Osteocyte (in vitro differentiated cells): ENCODE measurements at regions not wholly inside any gene's neighbourhood (a gene's known extent, or its start where the extent isn't known, plus 50 kb on each side); places are given as distances from the start of the nearest gene placed in this dataset.

Source experiments
- DNase-seq: peaks from one replicate; pipeline ENCODE4 v3.0.0; 2021; ENCODE audit warnings: mixed read lengths; ENCODE audit not compliant: unreplicated experiment; ENCODE audit errors: extremely low spot score
- H3K27ac Mint-ChIP-seq: one replicate; pipeline ENCODE4 v1.8.0; 2021; ENCODE audit warnings: mild to moderate bottlenecking, mixed read lengths; ENCODE audit not compliant: unreplicated experiment
- H3K27me3 Mint-ChIP-seq: one replicate; pipeline ENCODE4 v1.8.0; 2021; ENCODE audit warnings: mixed read lengths; ENCODE audit not compliant: unreplicated experiment
- H3K36me3 Mint-ChIP-seq: one replicate; pipeline ENCODE4 v1.8.0; 2021; ENCODE audit warnings: mixed read lengths; ENCODE audit not compliant: unreplicated experiment
- H3K4me1 Mint-ChIP-seq: one replicate; pipeline ENCODE4 v1.8.0; 2021; ENCODE audit warnings: mixed read lengths; ENCODE audit not compliant: unreplicated experiment
- H3K4me3 Mint-ChIP-seq: one replicate; pipeline ENCODE4 v1.8.0; 2021; ENCODE audit warnings: mild to moderate bottlenecking, moderate library complexity, mixed read lengths; ENCODE audit not compliant: unreplicated experiment
- H3K9me3 Mint-ChIP-seq: one replicate; pipeline ENCODE4 v1.8.0; 2021; ENCODE audit warnings: mixed read lengths; ENCODE audit not compliant: unreplicated experiment
- TF ChIP-seq, protein P1 (sequence below): fragments of 200-600 bp; sonication (generic); IDR thresholded peaks from 2 replicates; pipeline ENCODE4 v1.5.0; 2021; ENCODE audit warnings: antibody characterized with exemption, mild to moderate bottlenecking, moderate library complexity

DNA sequence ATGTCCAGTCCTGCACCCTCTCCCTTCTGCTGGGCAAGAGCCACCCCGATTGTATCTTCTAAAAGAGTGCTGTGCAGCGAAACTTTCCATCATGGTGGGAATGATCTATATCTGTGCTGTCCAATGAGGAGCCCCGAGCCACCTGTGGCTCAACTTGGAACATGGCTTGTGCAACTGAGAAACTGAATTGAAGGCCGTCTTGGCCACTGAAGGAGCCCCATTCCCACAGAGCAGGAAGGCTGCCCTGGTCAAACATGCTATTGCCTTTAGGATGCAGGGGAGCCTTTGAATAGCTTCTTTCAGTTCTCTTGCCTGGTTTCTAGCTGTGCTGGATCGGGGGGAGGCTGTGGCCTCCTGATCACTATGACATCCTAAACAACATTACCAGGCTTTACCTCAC, 427.6 kb downstream of the SETD4 start:
- no peak overlapping the region for H3K4me3 Mint-ChIP-seq
- H3K36me3 Mint-ChIP-seq: no peaks in the 10 kb centered on the region
- H3K27me3 Mint-ChIP-seq: no peaks in the 10 kb centered on the region
- H3K9me3 Mint-ChIP-seq: no peaks in the 10 kb centered on the region
- H3K27ac Mint-ChIP-seq: no peak overlapping the region
- TF ChIP-seq, protein P1, sequence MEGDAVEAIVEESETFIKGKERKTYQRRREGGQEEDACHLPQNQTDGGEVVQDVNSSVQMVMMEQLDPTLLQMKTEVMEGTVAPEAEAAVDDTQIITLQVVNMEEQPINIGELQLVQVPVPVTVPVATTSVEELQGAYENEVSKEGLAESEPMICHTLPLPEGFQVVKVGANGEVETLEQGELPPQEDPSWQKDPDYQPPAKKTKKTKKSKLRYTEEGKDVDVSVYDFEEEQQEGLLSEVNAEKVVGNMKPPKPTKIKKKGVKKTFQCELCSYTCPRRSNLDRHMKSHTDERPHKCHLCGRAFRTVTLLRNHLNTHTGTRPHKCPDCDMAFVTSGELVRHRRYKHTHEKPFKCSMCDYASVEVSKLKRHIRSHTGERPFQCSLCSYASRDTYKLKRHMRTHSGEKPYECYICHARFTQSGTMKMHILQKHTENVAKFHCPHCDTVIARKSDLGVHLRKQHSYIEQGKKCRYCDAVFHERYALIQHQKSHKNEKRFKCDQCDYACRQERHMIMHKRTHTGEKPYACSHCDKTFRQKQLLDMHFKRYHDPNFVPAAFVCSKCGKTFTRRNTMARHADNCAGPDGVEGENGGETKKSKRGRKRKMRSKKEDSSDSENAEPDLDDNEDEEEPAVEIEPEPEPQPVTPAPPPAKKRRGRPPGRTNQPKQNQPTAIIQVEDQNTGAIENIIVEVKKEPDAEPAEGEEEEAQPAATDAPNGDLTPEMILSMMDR: no peak
- DNase-seq: no peak
- H3K4me1 Mint-ChIP-seq: peaks cover 4% of the 10 kb centered on the region

DNA sequence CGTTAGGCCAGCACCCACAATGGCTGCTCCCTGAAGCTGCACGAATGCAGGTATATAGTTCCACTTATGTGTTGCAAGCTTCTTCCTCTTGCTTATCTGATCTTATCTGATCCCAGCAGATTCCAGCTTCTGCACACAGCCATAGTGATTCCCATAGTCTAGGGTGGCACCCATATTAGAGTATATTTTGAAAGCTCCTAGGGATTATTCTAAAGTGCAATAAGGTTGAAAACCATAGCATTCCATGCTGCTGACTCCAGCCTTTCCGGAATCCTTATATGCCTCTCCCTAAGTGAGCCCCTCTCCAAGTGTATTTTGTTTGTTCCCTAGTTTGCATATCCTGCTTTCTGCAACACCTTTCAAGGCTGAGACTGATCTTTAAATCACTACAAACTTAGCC, 432.0 kb downstream of the SETD4 start:
- no peak for DNase-seq
- Mint-ChIP-seq H3K4me3 (no peak overlapping the region), H3K9me3 (no peaks in the 10 kb centered on the region), H3K27ac (no peak overlapping the region), H3K4me1 (no peaks in the 10 kb centered on the region), H3K27me3 (no peaks in the 10 kb centered on the region), H3K36me3 (no peaks in the 10 kb centered on the region)
- TF ChIP-seq, protein P1: no peak

DNA sequence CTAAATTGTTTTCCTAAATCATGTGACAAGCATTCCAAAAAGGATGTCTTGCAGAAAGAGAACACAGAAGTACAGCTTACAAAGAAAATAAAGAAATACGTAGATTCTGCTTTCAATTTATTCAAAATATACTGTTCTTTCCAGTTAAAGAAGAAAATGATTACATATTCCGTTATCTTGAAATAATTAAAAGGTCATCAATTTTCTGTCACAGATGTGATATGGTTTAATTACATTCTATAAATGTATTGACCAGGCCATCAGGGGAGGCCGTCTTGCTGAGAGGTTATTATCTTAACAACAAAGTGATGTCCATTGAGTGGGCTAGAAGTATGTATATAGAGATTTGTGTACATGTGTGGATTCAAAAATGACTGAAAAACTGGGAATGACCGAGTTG, 432.9 kb downstream of the SETD4 start:
- no peak overlapping the region for H3K27ac Mint-ChIP-seq
- H3K4me1 Mint-ChIP-seq: no peaks in the 10 kb centered on the region
- no peak for DNase-seq

DNA sequence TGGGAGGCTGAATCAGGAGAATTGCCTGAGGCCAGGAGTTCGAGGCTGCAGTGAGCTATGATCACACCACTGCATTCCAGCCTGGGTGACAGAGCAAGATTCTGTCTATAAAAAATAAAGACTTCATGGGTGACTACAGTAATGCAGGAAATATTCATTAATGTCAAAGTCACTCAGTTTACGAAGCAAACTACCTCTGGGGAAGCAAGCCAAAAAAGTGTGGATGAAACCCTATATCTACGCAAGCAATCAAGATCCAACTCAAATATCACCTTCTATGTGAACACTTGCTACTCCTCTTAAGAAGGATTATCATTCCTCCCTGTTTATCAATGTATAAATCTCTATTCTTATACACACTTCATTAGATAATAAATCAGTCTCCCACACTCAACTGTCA, 434.8 kb downstream of the SETD4 start:
- no peak overlapping the region for H3K27ac Mint-ChIP-seq
- H3K36me3 Mint-ChIP-seq: peaks cover 3% of the 10 kb centered on the region
- H3K27me3 Mint-ChIP-seq: no peaks in the 10 kb centered on the region
- H3K4me1 Mint-ChIP-seq: no peaks in the 10 kb centered on the region
- DNase-seq: no peak
- TF ChIP-seq, protein P1: no peak
- no peak overlapping the region for H3K4me3 Mint-ChIP-seq
- peaks cover 3% of the 10 kb centered on the region for H3K9me3 Mint-ChIP-seq

More for the DNA sequence above, 432.9 kb downstream of the SETD4 start:
- H3K4me3 Mint-ChIP-seq: no peak overlapping the region
- H3K9me3 Mint-ChIP-seq: peaks cover 3% of the 10 kb centered on the region
- H3K36me3 Mint-ChIP-seq: peaks cover 3% of the 10 kb centered on the region
- TF ChIP-seq, protein P1: no peak
- no peaks in the 10 kb centered on the region for H3K27me3 Mint-ChIP-seq

DNA sequence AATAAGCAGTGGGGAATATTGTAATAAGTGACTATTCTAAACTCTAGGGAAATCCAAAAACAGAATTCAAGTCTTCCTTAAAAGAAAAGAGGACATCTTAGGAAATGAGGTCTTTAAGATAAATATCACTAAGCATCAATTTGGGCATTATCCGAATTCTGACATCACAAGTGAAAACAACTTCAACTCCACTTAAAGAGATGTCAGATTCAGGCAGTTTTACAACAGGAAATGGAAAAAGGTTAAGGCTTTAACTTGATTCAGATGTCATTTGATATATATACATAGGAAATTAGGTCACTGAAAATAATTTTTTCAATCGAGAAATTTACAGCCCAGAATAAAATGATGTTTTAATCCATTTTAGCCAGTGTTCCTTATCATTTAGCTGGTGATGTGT, 435.4 kb downstream of the SETD4 start:
- Mint-ChIP-seq H3K4me3 (no peak overlapping the region), H3K27me3 (no peaks in the 10 kb centered on the region), H3K9me3 (peaks cover 3% of the 10 kb centered on the region), H3K27ac (no peak overlapping the region), H3K4me1 (no peaks in the 10 kb centered on the region), H3K36me3 (peaks cover 3% of the 10 kb centered on the region)
- no peak for DNase-seq
- TF ChIP-seq, protein P1: no peak
